Epithelial cell of prostate (primary cell): ENCODE measurements at regions not wholly inside any gene's neighbourhood (a gene's known extent, or its start where the extent isn't known, plus 50 kb on each side); places are given as distances from the start of the nearest gene placed in this dataset.
"Not testable (repeated sequence)": the region's sequence is repeated elsewhere in the genome, so short reads cannot be mapped to it uniquely, and the experiment has no call there.

Experiments
- DNase-seq: peaks from one replicate; pipeline ENCODE4 v3.0.0-alpha.2; 2011; ENCODE audit warnings: low read depth, low spot score
- H3K27ac ChIP-seq: fragments of 450-650 bp; 2 replicates; pipeline ENCODE4 v1.5.1; 2017; ENCODE audit warnings: mild to moderate bottlenecking

DNA sequence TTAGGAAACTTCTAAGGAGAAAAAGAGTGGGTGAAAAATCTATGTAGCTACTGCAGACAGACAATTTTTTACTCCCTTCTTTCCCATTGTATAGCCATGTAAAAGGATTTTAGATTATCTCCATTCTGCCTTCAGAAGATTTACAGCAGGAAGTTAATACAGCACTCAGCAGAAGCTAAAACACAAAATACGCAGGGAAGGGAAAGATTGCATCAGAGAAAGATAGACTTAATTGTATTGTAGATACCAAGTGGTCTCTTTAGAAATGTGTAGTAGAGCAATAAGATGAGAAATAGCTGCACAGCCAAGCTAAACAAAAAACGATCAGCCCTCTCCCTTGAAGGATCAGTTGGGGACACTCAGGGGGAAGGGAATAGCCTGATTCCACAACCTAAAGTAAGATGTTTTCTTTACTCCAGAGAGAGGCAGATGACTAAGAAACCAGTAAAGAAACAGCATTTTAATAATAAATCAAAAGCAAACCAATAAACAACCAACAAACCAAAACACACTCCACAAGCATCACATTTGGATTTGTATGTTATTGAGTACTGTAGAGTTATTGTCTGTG is 236.7 kb upstream of the SLITRK1 start:
- no peak overlapping the region for H3K27ac ChIP-seq
- no peak for DNase-seq

DNA sequence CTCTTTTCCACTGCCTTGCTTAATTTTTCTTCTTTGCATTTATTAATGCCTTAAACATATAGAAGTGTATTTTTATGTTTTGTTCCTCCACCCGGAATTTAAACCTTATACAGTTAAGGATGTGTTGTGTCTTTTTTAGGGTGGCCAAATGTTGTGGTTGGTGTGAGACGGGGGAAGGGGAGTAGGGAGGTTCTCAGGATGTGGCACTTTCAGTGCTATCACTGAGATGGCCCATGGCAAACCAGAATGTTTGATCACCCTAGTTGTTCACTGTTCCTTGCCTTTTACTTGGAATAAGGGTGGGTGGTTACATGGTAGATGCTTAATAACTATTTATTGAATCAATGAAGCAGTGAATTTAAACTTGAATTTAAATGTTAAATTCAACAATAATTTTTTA is 216.0 kb upstream of the SLITRK1 start:
- H3K27ac ChIP-seq = no peak overlapping the region
- no peak for DNase-seq

DNA sequence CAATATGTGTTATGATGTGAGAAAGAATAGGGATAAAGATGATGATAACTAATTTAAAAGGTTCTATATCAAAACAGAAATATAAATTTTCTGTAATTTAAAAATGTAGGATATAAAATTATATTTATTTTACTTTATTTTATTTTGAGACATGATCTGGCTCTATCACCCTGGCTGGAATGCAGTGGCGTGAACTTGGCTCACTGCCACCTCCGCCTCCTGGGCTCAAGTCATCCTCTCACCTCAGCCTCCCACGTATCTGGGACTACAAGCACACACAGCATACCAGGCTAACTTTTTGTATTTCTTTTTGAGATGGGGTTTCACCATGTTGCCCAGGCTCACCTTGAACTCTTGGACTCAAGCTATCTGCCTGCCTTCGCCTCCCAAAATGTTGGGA is 214.9 kb upstream of the SLITRK1 start:
- H3K27ac ChIP-seq = no peak overlapping the region
- no peak for DNase-seq

DNA sequence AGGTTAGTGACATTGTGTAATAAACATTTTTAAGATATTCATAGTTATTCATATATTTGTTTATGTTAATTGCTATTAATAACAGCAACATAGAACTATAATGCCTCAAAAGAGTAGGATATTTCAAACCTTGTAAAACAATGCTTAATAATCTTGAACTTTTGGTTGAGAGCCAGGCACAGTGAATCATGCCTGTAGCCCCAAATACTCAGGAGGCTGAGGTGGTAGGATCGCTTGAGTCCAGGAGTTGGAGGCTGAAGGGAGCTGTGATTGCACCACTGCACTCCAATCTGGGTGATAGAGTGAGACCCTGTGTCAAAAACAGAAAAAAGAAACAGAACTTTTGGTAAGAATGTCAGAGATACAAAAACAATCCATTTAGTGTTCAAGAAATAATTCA is 213.9 kb upstream of the SLITRK1 start:
- DNase-seq = no peak

DNA sequence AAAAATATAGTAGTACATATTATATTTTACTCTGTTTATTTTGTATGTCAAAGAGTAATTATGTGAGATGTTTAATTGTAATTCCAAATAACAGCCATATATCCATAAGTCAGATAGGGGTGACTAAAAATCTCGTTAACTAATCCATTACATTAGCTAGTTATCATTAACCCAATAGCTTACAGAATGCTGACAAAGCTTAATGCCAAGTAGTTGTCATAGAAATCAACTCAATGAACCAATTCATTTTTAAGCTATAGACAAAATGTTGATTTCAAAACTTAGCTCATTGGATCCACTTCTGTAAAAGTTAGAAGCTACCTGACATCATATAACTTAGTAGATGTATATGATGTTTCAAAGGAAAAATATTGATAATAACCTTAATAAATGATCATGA is 206.7 kb upstream of the SLITRK1 start:
- DNase-seq = no peak
- no peak overlapping the region for H3K27ac ChIP-seq

More for the DNA sequence above, 213.9 kb upstream of the SLITRK1 start:
- H3K27ac ChIP-seq = no peak overlapping the region

DNA sequence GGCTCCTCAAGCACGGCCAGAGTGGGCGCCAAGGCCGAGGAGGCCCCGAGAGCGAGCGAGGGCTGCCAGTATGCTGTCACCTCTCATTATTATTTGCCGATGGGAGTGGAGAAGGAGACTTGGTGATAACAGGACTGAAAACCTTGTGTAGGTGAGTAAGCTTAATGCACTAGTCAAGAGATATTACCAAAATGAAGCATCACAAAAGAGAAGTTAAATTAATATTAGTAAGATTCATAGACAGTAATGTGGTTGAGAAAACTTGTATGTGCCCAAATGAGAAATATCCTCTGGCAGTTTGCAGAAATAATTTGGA is 204.5 kb upstream of the SLITRK1 start:
- no peak for DNase-seq
- no peak overlapping the region for H3K27ac ChIP-seq

DNA sequence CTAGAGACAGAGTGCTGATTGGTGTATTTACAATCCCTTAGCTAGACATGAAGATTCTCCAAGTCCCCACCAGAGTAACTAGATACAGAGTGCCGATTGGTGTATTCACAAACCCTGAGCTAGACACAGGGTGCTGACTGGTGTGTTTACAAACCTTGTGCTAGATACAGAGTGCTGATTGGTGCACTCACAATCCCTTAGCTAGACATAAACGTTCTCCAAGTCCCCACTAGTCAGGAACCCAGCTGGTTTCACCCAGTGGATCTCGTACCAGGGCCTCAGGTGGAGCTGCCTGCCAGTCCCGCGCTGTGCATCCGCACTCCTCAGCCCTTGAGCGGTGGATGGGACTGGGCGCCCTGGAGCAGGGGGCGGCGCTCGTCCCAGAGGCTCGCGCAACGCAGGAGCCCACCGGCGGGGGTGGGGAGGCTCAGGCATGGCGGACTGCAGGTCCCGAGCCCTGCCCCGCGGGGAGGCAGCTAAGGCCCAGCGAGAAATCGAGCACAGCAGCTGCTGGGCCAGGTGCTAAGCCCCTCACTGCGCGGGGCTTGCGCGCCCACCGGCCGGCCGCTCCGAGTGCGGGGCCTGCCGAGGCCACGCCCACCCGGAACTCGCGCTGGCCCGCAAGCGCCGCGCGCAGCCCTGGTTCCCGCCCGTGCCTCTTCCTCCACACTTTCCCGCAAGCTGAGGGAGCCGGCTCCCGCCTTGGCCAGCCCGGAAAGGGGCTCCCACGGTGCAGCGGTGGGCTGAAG is 204.0 kb upstream of the SLITRK1 start:
- DNase-seq, H3K27ac ChIP-seq: not testable (repeated sequence)

DNA sequence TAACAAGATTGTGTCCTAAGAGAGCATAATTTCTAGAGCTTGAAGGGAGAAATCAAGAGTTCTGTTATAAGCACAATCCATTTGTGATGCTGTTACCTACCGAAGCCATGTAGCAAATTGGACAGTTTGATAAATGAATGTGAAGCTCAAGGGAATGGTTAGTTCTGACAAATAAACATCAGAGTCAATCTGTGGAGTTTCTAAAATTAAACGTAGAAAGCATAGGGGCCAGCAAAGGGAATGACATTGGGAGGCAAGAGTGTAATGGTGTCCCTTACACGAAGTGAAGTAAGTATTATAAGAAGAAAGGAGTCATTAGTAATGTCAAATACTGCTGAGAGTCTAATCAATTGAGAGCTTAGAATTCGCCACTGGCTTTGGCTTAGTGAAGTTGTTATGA is 200.2 kb upstream of the SLITRK1 start:
- no peak for DNase-seq
- H3K27ac ChIP-seq = no peak overlapping the region

DNA sequence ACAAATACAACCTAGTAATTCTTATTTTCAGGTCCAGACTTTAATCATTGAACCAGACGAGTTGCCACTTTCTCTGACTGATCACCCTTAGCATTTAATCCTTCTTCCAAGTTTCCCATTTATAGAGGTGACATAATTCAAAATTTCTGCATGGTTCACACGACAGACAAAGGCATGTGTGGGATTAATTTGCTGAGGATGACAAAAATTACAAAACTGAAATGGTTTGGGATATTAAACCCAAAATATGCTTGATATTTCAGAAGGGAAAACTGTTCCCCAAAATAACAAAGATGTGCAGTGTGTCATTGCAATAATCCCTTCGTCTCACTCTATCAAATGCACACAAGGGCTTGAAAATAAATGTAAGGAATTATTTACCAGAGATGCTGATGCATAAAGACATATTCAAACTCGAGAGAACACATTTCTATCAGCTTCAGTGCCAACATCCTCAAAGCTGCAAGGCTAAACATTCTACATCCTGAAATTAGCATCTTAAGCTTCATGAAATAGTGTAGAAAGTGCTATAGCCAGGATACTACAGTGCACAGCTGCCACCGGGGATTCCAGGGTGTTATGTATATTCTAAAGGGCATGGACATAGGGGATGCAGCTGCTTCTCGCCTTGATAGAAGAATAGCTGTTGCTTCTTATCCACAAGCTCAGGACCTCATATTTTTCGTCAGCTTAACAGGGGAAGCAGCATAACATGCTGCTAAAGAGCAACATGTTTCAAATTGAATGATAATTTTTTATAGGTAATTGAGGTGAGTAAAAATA is 198.7 kb upstream of the SLITRK1 start:
- DNase-seq = no peak
- H3K27ac ChIP-seq = no peak overlapping the region

DNA sequence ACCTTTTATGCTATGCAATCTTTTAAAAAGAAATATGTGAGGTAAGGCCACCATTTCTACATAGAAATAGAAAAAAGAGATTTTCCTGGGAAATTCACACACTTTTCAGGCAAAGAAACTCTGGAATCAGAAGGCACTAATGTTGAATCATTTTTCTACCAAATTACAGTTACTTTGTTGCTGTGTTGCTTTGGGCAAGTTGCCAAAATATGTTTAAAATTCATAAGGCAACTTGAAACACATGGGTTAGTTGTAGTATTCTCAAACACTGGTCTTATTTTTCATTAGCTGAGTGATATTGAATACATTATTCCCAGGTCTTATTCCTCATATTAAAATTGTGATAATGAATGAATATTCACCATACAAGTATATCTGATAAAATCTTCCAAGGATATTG is 195.0 kb upstream of the SLITRK1 start:
- H3K27ac ChIP-seq = no peak overlapping the region
- no peak for DNase-seq

DNA sequence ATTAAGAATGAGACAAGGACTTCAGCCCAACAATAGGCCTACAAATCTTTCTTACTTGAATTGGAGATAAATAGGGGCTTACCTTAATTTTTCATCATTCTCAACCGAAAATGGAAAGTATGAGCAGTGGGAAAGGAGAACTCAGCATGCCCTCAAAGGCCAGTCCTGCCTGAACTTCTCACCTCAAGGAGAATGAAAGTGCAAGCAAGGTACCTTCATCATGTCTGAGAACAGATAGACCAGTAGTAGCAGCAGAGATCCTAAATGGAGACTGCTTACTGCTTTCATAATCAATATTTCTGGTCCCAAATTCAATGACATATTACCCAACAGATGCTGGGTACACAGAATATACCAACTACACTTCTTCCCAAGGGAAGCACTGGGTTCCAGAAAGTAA is 194.0 kb upstream of the SLITRK1 start:
- no peak overlapping the region for H3K27ac ChIP-seq
- DNase-seq = no peak

DNA sequence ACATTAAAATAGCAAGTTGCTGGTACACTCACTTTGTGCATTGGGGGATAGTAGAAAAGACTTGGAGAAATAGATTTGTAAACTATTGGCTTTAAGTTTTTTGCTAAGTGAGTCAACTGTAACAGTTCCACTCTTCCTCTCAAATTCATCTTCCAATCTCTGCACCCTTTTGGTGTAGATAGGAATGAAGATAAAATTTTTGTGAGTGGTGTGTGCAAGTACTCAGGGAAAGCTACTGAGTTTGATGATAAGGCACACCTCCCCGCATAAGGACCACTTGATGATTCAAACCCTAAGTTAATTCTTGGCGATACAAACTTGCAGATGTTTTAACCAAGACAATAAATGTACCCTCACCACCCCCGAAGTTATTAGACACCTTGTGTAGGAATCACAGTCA is 168.3 kb upstream of the SLITRK1 start:
- no peak overlapping the region for H3K27ac ChIP-seq
- DNase-seq = no peak

DNA sequence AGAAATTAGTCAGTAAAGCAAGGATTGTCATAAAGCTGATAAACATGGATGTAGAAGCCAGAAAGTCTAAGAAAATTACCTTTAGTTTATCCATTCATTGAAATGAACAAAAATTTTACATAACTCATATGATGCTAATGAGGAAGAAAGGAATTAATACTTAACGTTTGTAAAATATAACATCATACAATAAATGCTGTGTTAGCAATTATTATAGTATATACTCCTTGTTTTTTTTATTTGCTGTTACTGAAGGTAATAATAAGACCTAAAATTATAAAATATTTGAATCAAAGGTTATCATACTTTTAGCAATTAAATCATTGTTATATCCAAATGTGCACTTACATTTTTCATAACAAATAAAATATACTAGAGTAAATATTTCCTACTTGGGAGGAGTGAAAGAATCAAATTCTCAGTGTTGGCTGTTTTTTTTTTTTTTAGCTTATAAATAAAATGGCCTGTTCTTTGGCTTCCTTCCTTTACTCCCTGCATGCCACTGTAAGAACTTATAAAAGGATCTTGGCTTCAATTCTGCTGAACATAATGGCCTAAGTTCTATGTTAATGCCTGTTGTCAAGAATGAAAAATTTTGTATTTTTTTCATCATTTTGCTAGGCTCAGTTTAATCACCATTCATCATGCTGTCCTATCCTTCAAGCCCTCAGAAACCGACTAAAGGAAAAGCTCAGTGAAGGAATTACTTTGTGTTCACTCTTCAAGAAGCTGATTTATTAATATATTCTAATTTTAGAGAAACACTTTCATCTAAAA is 167.4 kb upstream of the SLITRK1 start:
- DNase-seq = no peak
- H3K27ac ChIP-seq = no peak overlapping the region

DNA sequence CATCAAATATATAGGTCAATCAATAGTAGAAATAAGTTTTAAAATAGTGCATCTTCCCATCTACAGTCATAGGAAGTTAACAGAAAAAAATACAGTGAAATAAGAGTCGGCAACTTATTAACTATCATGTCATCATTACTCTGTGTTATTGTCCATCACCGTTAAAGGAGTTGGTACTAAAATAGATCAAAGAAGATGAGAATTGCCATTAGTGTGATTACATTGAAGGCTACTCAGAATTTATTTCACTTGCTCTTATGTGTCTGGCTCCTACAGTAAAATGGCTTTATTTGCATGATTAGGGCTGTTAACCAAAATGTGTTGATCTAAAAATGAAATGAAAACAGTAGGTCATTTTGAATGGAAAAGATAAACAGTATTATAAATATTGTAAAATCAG is 162.5 kb upstream of the SLITRK1 start:
- DNase-seq = no peak
- H3K27ac ChIP-seq = no peak overlapping the region

DNA sequence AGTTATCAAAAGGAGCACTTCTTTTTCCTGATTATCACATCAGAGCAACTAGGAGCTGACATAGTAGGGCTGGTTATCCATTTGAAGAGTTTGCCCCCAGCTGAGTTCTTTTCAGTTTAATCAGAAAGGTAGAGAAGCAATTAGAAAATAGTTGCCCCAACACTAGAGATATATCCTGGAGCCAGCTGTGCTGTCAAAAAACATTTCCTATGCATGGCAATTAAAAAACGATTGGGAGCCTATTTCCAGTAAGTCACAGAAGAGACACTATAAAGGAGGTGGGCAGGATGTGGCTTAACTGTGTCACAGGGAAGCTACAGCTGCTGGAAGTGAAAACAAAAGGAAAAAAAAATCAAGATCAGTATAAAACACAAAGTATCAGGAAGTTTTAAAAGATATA is 155.7 kb upstream of the SLITRK1 start:
- DNase-seq = no peak
- no peak overlapping the region for H3K27ac ChIP-seq

DNA sequence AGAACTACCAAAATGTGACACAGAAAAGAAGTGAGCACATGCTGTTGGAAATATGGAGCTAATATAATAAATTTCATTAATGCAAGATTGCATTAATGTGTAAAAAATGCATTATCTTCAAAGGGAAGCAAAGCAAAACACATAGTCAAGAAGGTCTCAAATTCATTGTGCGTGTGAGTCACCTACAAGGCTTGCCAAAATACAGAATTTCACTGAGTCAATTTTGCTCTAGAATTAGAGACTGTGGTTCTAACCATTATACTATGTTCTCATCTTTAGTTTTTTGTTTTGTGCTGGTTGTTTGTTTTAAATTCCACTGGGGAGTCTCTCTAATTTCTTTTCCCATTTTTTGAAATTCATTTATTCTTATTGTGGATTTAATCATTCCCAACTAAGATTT is 149.8 kb upstream of the SLITRK1 start:
- DNase-seq = no peak
- H3K27ac ChIP-seq = no peak overlapping the region

DNA sequence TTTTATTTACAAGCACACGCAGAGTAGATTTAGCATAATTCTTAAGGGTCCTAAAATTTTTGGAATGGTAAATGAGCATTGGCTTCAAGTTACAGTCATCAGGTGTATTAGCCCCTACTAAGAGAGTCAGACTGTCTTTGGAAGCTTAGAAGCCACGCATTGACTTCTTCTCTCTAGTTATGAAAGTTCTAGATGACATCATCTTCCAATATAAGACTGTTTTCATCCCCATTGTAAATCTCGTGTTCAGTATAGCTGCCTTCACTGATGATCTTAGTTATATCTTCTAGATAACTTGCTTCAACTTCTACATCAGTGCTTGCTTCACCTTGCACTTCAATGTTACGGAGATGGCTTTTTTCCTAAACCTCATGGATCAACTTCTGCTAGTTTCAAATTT is 148.8 kb upstream of the SLITRK1 start:
- DNase-seq = no peak
- no peak overlapping the region for H3K27ac ChIP-seq

DNA sequence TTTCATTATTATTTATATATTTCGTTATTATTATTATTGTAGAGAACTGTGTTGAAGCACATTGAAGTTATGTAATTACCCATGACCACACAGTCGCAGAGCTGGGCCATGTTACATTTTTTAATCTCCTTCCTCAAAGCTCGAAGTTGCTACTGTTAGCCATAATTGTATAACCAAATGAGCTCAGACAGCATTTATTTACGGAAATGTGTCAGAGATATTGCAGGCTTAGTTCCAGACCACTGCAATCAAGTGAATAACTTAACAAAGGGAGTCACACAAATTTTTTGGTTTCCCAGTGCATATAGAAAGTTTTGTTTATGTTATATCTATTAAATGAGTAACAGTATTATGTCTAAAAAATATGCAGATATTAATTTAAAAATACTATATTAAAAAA is 147.1 kb upstream of the SLITRK1 start:
- H3K27ac ChIP-seq = no peak overlapping the region
- no peak for DNase-seq

DNA sequence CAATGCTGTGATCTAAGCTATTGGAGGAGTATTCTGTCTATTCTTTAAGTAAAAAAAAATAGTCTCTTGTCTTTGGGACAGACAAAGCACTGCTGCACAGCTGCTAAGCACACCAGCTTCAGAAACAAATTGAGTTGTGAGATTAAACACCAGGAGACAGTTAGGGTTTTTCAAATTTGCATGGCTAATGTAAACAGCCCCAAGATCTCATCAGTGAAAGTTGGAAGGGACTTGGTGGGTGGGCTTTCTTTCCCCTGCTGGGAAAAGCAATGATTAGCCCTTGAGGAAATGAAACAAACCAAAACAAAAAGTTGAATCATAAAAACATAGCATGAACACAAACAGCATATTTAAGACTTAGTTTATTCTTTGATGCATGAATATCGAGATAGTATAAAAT is 143.6 kb upstream of the SLITRK1 start:
- DNase-seq = no peak
- no peak overlapping the region for H3K27ac ChIP-seq

DNA sequence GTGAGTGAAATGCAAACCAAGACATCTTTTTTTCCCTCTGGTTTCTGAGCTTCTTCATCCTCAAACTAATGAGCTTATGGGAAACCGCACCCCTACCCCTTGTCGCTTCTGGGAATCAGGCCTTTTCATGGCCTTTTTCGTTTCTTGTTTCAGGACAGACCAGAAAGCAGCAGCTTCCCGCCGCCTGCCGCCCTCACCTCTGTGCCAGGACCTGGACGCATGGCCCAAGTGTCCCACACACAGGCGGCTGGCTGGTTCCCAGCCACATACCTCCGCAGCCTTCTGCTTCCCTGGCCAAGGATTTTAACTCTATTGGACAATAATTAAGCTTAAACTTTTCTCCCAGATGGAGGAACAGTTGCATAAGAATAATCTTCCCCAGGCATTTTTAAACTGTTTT is 114.1 kb upstream of the SLITRK1 start:
- H3K27ac ChIP-seq = no peak overlapping the region
- DNase-seq = no peak

DNA sequence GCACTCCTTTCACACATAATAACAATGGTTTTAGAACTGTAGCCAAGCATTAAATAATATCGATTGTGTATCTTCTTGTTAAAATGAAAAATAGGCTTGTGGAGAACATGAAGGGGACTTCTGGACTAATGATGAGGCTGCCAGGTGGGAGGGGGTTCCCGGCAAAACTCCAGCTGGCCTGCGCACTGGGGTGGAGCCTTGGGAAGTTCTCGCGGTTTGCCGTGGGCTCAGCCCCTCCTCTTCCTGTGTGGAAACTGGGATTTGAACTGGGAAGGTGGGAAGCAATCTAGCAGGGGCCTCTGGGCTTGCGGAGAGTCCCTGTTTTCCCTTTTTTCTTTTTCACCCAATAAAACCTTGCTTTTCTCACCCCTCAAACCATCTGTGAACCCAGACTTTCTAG is 113.7 kb upstream of the SLITRK1 start:
- no peak overlapping the region for H3K27ac ChIP-seq
- DNase-seq = no peak
